Spleen (tissue), 11 donors: ENCODE measurements at regions not wholly inside any gene's neighbourhood (a gene's known extent, or its start where the extent isn't known, plus 50 kb on each side); places are given as distances from the start of the nearest gene placed in this dataset.

Source experiments
- DNase-seq: peaks from one replicate; pipeline ENCODE4 v3.0.0-alpha.2; 2020
- H3K27ac ChIP-seq, 8 donors: fragments of 200-600 bp; sonication (generic) in 7 of 8; 1 replicate in 4 of 8; 2 replicates in 4 of 8; pipeline versions ENCODE4 v1.5.0 to v1.8.0; 2016 to 2021; ENCODE audit warnings: inconsistent platforms in 4 of 8, mild to moderate bottlenecking in 4 of 8, moderate library complexity in 1 of 8
- H3K27me3 ChIP-seq, 7 donors: fragments of 200-600 bp; sonication (generic) in 6 of 7; replicated peaks in 1 of 7; 1 replicate in 4 of 7; 2 replicates in 3 of 7; pipeline versions ENCODE4 v1.5.0 to v1.8.0; 2016 to 2021; ENCODE audit warnings: inconsistent platforms in 3 of 7, mild to moderate bottlenecking in 1 of 7
- H3K36me3 ChIP-seq, 6 donors: fragments of 200-600 bp; sonication (generic) in 5 of 6; 1 replicate in 4 of 6; 2 replicates in 2 of 6; pipeline versions ENCODE4 v1.5.0 to v1.8.0; 2016 to 2021; ENCODE audit warnings: inconsistent platforms in 2 of 6
- H3K4me1 ChIP-seq, 6 donors: fragments of 200-600 bp; sonication (generic) in 5 of 6; 1 replicate in 3 of 6; 2 replicates in 3 of 6; pipeline versions ENCODE4 v1.5.0 to v1.8.0; 2016 to 2021; ENCODE audit warnings: inconsistent platforms in 3 of 6
- H3K4me3 ChIP-seq, 8 donors: fragments of 200-600 bp; sonication (generic) in 7 of 8; 1 replicate in 4 of 8; 2 replicates in 4 of 8; pipeline versions ENCODE4 v1.5.0 to v1.8.0; 2016 to 2021; ENCODE audit warnings: inconsistent platforms in 4 of 8, mild to moderate bottlenecking in 4 of 8, moderate library complexity in 2 of 8
- H3K9me3 ChIP-seq, 8 donors: fragments of 200-600 bp; sonication (generic) in 7 of 8; 1 replicate in 4 of 8; 2 replicates in 4 of 8; pipeline versions ENCODE4 v1.5.0 to v1.8.0; 2016 to 2021; ENCODE audit warnings: inconsistent platforms in 4 of 8
- POLR2A ChIP-seq, 3 donors: fragments of 450-650 bp; IDR thresholded peaks; one replicate each; pipeline ENCODE4 v1.5.1; 2017; ENCODE audit warnings: antibody characterized with exemption in 3 of 3, mild to moderate bottlenecking in 1 of 3
- POLR2AphosphoS5 ChIP-seq, 3 donors: sonication (generic); formaldehyde crosslinking; IDR thresholded peaks; one replicate each; pipeline ENCODE4 v1.5.1; 2017; ENCODE audit warnings: antibody characterized with exemption in 3 of 3
- WGBS, 5 donors: extraction: QIAGEN DNeasy Blood & Tissue Kit in 3 of 5; methylation state at CpG; one replicate each; pipeline versions ENCODE4 v1.1.5 to v1.1.7; 2013 to 2018; 5-methylcytosine and 5-hydroxymethylcytosine counted together
- intact Hi-C: fragments of 100-400 bp; cut with DNase I; formaldehyde crosslinking; loops from one replicate; pipeline ENCODE4 v1.15.0; 2023; ENCODE audit warnings: low total_unique reads
- small RNA-seq, 4 donors: library from RNA; depleted of rRNA; stranded (forward); fragments of <200 nt; gene quantifications; one replicate each; pipeline ENCODE3, GENCODE V24; 2016
- TF ChIP-seq, protein P1 (sequence below), 11 experiments: fragments of 200-600 bp in 7 of 11; fragments of 450-650 bp in 4 of 11; sonication (generic) in 4 of 11; IDR thresholded peaks in 8 of 11; conservative IDR thresholded peaks in 3 of 11; 1 replicate in 7 of 11; 2 replicates in 4 of 11; pipeline versions ENCODE4 v1.4.0 to v1.8.0; 2016 to 2021; ENCODE audit warnings: antibody characterized with exemption in 11 of 11, inconsistent platforms in 4 of 11, mild to moderate bottlenecking in 1 of 11
- donor health status: healthy with polysubstance abuse.
- donor health status: DM: no; HTN: no; CAD: no; lungs with moderate emphysema.
- donor health status: DM: no; HTN: no; CAD: no.
- donor health status: Bipolar disorder and iron deficiency.
- donor health status: healthy.
- donor health status: DM: no; HTN: no; CAD: no.
- donor health status: DM: yes; HTN: yes; CAD: no.

DNA sequence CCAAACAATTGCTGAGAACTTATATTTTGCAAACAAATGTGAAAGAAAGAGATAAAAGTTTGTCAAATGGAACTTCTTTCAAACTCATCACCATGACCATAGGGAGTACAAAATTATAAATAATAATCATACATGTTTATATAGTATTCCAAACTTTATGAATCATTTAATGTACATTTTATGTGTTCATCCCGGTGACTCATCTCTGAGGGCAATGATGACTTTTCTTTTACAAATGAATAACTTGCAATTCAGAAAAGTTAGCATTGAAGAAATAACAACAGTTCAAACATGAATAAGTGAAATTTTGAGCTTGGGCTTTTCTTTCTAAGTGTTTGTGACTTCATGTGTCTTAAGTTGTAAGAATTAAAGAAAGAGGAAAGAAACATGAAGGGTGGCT, 66.3 kb upstream of the CDH8 start:
- no peak overlapping the region for H3K4me3 ChIP-seq
- WGBS, 5 donors = 95 to 99% (median 96%) methylated on average over 1 of the region's 1 CpG
- H3K27me3 ChIP-seq = no peaks in the 10 kb centered on the region
- no peak overlapping the region for H3K27ac ChIP-seq
- DNase-seq = no peak
- no peaks in the 10 kb centered on the region for H3K36me3 ChIP-seq
- intact Hi-C loops = no loop called here
- no peaks in the 10 kb centered on the region for H3K4me1 ChIP-seq
- no peaks in the 10 kb centered on the region for H3K9me3 ChIP-seq
- TF ChIP-seq, protein P1, sequence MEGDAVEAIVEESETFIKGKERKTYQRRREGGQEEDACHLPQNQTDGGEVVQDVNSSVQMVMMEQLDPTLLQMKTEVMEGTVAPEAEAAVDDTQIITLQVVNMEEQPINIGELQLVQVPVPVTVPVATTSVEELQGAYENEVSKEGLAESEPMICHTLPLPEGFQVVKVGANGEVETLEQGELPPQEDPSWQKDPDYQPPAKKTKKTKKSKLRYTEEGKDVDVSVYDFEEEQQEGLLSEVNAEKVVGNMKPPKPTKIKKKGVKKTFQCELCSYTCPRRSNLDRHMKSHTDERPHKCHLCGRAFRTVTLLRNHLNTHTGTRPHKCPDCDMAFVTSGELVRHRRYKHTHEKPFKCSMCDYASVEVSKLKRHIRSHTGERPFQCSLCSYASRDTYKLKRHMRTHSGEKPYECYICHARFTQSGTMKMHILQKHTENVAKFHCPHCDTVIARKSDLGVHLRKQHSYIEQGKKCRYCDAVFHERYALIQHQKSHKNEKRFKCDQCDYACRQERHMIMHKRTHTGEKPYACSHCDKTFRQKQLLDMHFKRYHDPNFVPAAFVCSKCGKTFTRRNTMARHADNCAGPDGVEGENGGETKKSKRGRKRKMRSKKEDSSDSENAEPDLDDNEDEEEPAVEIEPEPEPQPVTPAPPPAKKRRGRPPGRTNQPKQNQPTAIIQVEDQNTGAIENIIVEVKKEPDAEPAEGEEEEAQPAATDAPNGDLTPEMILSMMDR (IDR thresholded peaks at IDR 0.05 in 8 of 11, conservative IDR thresholded peaks at IDR 0.05 in 3 of 11) = no peak
- no peak for TF ChIP-seq POLR2AphosphoS5 (IDR thresholded peaks at IDR 0.05)
- no peak for TF ChIP-seq POLR2A (IDR thresholded peaks at IDR 0.05)

DNA sequence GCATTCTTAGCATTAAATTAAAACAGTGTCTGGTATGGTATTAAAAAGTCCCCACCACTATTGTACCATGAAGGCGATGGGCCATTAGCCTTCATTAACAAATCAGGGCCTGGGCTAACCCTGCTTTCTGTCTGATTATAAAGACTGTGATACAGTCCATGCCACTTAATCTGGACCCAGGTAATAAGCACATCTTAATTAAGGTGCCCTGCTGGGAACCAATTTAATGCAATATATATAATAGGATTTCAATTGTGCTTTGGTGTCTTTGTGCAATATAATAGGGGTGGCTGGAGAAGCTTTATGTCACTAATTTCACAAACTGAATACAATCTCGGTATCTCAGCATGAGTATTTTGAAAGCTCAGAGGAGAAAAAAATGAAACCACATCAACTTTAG, 64.4 kb upstream of the CDH8 start:
- 45 to 68% (median 48%) methylated on average over 2 of the region's 2 CpGs for WGBS, 5 donors
- no peak for DNase-seq
- Histone ChIP-seq H3K27me3 (no peaks in the 10 kb centered on the region), H3K4me3 (no peak overlapping the region), H3K4me1 (no peaks in the 10 kb centered on the region), H3K9me3 (peaks cover 0 to 3% (median 0%) of the 10 kb centered on the region in 8 donors), H3K27ac (no peak overlapping the region), H3K36me3 (no peaks in the 10 kb centered on the region)
- TF ChIP-seq POLR2A (IDR thresholded peaks at IDR 0.05) (no peak), POLR2AphosphoS5 (IDR thresholded peaks at IDR 0.05) (no peak)
- TF ChIP-seq, protein P1 (IDR thresholded peaks at IDR 0.05 in 8 of 11, conservative IDR thresholded peaks at IDR 0.05 in 3 of 11) = no peak
- intact Hi-C loops = no loop called here

DNA sequence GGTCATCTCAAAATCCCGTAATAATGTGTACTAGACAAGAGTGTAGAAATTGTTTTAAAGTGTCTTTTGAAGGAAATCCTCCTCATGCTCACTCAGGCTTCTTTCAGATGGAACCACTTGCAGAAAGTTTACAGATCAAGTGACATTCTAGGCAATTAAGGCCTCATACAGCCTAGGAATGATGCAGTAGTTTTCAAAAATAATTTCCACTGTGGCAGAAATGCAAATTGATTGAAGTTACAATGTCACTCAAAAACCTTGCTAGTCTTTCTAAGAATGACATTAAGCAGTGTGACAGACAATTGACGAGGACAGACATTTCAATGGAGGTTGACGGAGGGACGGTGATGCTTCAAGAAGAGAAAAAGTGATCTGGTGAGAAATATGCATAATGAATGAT, 53.5 kb upstream of the CDH8 start:
- DNase-seq = no peak
- intact Hi-C loops = no loop called here
- H3K4me3 ChIP-seq = no peak overlapping the region
- 84 to 94% (median 88%) methylated on average over 4 of the region's 4 CpGs for WGBS, 5 donors
- no peaks in the 10 kb centered on the region for H3K4me1 ChIP-seq
- TF ChIP-seq POLR2A (IDR thresholded peaks at IDR 0.05) (no peak), POLR2AphosphoS5 (IDR thresholded peaks at IDR 0.05) (no peak)
- TF ChIP-seq, protein P1 (IDR thresholded peaks at IDR 0.05 in 8 of 11, conservative IDR thresholded peaks at IDR 0.05 in 3 of 11) = no peak
- peaks cover 0 to 4% (median 0%) of the 10 kb centered on the region in 8 donors for H3K9me3 ChIP-seq
- H3K27ac ChIP-seq = no peak overlapping the region
- no peaks in the 10 kb centered on the region for H3K36me3 ChIP-seq
- H3K27me3 ChIP-seq = no peaks in the 10 kb centered on the region

DNA sequence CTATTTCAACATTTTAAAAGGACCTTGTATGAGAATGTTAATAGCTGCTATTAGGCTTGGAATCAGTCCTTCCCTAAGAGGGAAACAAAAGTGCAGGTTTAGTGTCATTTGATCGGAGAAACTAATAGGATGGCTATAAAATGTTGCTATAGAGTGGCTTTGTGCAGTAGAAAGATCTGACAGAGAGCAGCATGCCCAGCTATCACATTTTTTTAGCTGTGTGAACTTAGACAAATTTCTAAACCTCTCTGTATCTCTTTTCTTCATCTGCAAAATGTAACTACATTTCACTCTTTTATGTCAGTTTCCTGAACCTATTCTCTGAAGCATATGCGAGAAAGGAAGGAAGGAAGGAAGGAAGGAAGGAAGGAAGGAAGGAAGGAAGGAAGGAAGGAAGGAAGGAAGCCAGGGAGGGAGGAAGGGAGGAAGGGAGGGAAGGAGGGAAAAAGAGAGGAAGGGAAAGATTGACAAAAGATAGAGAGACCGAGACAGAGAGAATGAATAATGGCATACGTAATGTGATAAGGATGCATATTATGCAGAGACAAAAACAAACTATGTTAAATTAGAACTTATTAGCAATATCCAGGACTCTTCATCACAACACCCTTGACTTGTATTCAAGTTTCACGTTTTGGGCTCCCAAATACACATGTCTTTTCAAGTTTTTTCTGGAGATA, 52.6 kb upstream of the CDH8 start:
- intact Hi-C loops = no loop called here
- Histone ChIP-seq H3K27ac (no peak overlapping the region), H3K27me3 (no peaks in the 10 kb centered on the region), H3K4me1 (no peaks in the 10 kb centered on the region), H3K4me3 (no peak overlapping the region), H3K36me3 (no peaks in the 10 kb centered on the region), H3K9me3 (peaks cover 0 to 4% (median 0%) of the 10 kb centered on the region in 8 donors)
- TF ChIP-seq POLR2AphosphoS5 (IDR thresholded peaks at IDR 0.05) (no peak), POLR2A (IDR thresholded peaks at IDR 0.05) (no peak)
- TF ChIP-seq, protein P1 (IDR thresholded peaks at IDR 0.05 in 8 of 11, conservative IDR thresholded peaks at IDR 0.05 in 3 of 11) = no peak
- no peak for DNase-seq
- WGBS, 5 donors = 56 to 71% (median 58%) methylated on average over 5 of the region's 5 CpGs

Small RNAs in the stretch of these regions (small RNA-seq; reads per million reads assigned to genes)
- gene AC009101.1 (0 reads per million in 4 donors), gene AC009161.2 (0 to 0.14 (median 0) reads per million in 4 donors), gene AC018846.1 (0 reads per million in 4 donors), gene AC138305.3 (0 reads per million in 4 donors), gene RNU6-21P (0 to 0.06 (median 0) reads per million in 4 donors)
